BLaER1 (cell line): ENCODE measurements at regions not wholly inside any gene's neighbourhood (a gene's known extent, or its start where the extent isn't known, plus 50 kb on each side); places are given as distances from the start of the nearest gene placed in this dataset.

Experiments used
- H3K27ac ChIP-seq: shearing (Covaris generic); formaldehyde crosslinking; 2 replicates; pipeline ENCODE4 v1.8.1; 2022
- H3K27me3 ChIP-seq: shearing (Covaris generic); formaldehyde crosslinking; 2 replicates; pipeline ENCODE4 v1.8.1; 2022
- H3K36me3 ChIP-seq: shearing (Covaris generic); formaldehyde crosslinking; 2 replicates; pipeline ENCODE4 v1.8.1; 2022
- H3K4me1 ChIP-seq: shearing (Covaris generic); formaldehyde crosslinking; 2 replicates; pipeline ENCODE4 v1.8.1; 2022
- H3K4me2 ChIP-seq: shearing (Covaris generic); formaldehyde crosslinking; 2 replicates; pipeline ENCODE4 v1.8.1; 2022
- H3K4me3 ChIP-seq: shearing (Covaris generic); formaldehyde crosslinking; 2 replicates; pipeline ENCODE4 v1.8.1; 2022
- H3K9ac ChIP-seq: shearing (Covaris generic); formaldehyde crosslinking; 2 replicates; pipeline ENCODE4 v1.8.1; 2022
- H3K9me3 ChIP-seq: shearing (Covaris generic); formaldehyde crosslinking; 2 replicates; pipeline ENCODE4 v1.8.1; 2022
- H4K20me1 ChIP-seq: shearing (Covaris generic); formaldehyde crosslinking; 2 replicates; pipeline ENCODE4 v1.8.1; 2022
- Cebpa-rat ChIP-seq: shearing (Covaris generic); IDR thresholded peaks from 2 replicates; pipeline ENCODE4 v1.8.1; 2022

GRCh38 chr6:93964321-93964720, 545.0 kb upstream of the EPHA7 start:
- Histone ChIP-seq H3K4me3 (no peak overlapping the region), H3K4me2 (no peak overlapping the region), H4K20me1 (no peaks in the 10 kb centered on the region), H3K9ac (no peak overlapping the region), H3K36me3 (no peaks in the 10 kb centered on the region), H3K4me1 (no peaks in the 10 kb centered on the region), H3K27ac (no peak overlapping the region), H3K9me3 (no peaks in the 10 kb centered on the region), H3K27me3 (no peaks in the 10 kb centered on the region)
- no peak for TF ChIP-seq Cebpa-rat

- Histone ChIP-seq H4K20me1 (no peaks in the 10 kb centered on the region), H3K4me2 (no peak overlapping the region), H3K4me3 (no peak overlapping the region), H3K27ac (no peak overlapping the region), H3K9ac (no peak overlapping the region), H3K27me3 (no peaks in the 10 kb centered on the region), H3K9me3 (no peaks in the 10 kb centered on the region), H3K4me1 (no peaks in the 10 kb centered on the region), H3K36me3 (no peaks in the 10 kb centered on the region)
- no peak for TF ChIP-seq Cebpa-rat
These were observed 543.2 kb upstream of the EPHA7 start for GRCh38 chr6:93962566-93962965.

- no peak for TF ChIP-seq Cebpa-rat
These were observed 535.2 kb upstream of the EPHA7 start for GRCh38 chr6:93954584-93954983.

GRCh38 chr6:93943661-93944060, 524.3 kb upstream of the EPHA7 start:
- Histone ChIP-seq H3K36me3 (no peaks in the 10 kb centered on the region), H3K9ac (no peak overlapping the region), H3K27ac (no peak overlapping the region), H3K4me3 (no peak overlapping the region), H3K27me3 (no peaks in the 10 kb centered on the region), H3K9me3 (no peaks in the 10 kb centered on the region), H3K4me1 (no peaks in the 10 kb centered on the region), H4K20me1 (no peaks in the 10 kb centered on the region), H3K4me2 (no peak overlapping the region)
- TF ChIP-seq Cebpa-rat: no peak

More at GRCh38 chr6:93954584-93954983, 535.2 kb upstream of the EPHA7 start:
- Histone ChIP-seq H3K4me1 (no peaks in the 10 kb centered on the region), H4K20me1 (no peaks in the 10 kb centered on the region), H3K9ac (no peak overlapping the region), H3K27ac (no peak overlapping the region), H3K36me3 (no peaks in the 10 kb centered on the region), H3K27me3 (no peaks in the 10 kb centered on the region), H3K4me3 (no peak overlapping the region), H3K9me3 (no peaks in the 10 kb centered on the region), H3K4me2 (no peak overlapping the region)

- no peaks in the 10 kb centered on the region for H4K20me1 ChIP-seq
- H3K4me3 ChIP-seq: no peak overlapping the region
- H3K4me1 ChIP-seq: no peaks in the 10 kb centered on the region
- H3K27me3 ChIP-seq: no peaks in the 10 kb centered on the region
- H3K9me3 ChIP-seq: no peaks in the 10 kb centered on the region
- H3K36me3 ChIP-seq: no peaks in the 10 kb centered on the region
- no peak overlapping the region for H3K4me2 ChIP-seq
- H3K27ac ChIP-seq: no peak overlapping the region
- TF ChIP-seq Cebpa-rat: no peak
- H3K9ac ChIP-seq: no peak overlapping the region
These were observed 521.0 kb upstream of the EPHA7 start for GRCh38 chr6:93940381-93940780.

GRCh38 chr6:93932175-93932574, 512.8 kb upstream of the EPHA7 start:
- TF ChIP-seq Cebpa-rat: no peak
- Histone ChIP-seq H4K20me1 (no peaks in the 10 kb centered on the region), H3K4me1 (no peaks in the 10 kb centered on the region), H3K36me3 (no peaks in the 10 kb centered on the region), H3K9ac (no peak overlapping the region), H3K9me3 (no peaks in the 10 kb centered on the region), H3K27ac (no peak overlapping the region), H3K4me3 (no peak overlapping the region), H3K4me2 (no peak overlapping the region), H3K27me3 (no peaks in the 10 kb centered on the region)

GRCh38 chr6:93927731-93928130, 508.4 kb upstream of the EPHA7 start:
- Histone ChIP-seq H3K9ac (no peak overlapping the region), H3K27me3 (no peaks in the 10 kb centered on the region), H4K20me1 (no peaks in the 10 kb centered on the region), H3K4me2 (no peak overlapping the region), H3K4me3 (no peak overlapping the region), H3K4me1 (no peaks in the 10 kb centered on the region), H3K27ac (no peak overlapping the region), H3K36me3 (no peaks in the 10 kb centered on the region), H3K9me3 (no peaks in the 10 kb centered on the region)
- TF ChIP-seq Cebpa-rat: no peak

- Histone ChIP-seq H3K27ac (no peak overlapping the region), H3K4me1 (no peaks in the 10 kb centered on the region), H4K20me1 (no peaks in the 10 kb centered on the region), H3K27me3 (no peaks in the 10 kb centered on the region), H3K4me3 (no peak overlapping the region), H3K9ac (no peak overlapping the region), H3K9me3 (no peaks in the 10 kb centered on the region), H3K4me2 (no peak overlapping the region), H3K36me3 (no peaks in the 10 kb centered on the region)
- no peak for TF ChIP-seq Cebpa-rat
These were observed 500.0 kb upstream of the EPHA7 start for GRCh38 chr6:93919365-93919764.

GRCh38 chr6:93918258-93918657, 498.9 kb upstream of the EPHA7 start:
- no peaks in the 10 kb centered on the region for H4K20me1 ChIP-seq
- no peak for TF ChIP-seq Cebpa-rat
- H3K4me2 ChIP-seq: no peak overlapping the region
- H3K27me3 ChIP-seq: no peaks in the 10 kb centered on the region
- no peaks in the 10 kb centered on the region for H3K4me1 ChIP-seq
- H3K27ac ChIP-seq: no peak overlapping the region
- no peaks in the 10 kb centered on the region for H3K36me3 ChIP-seq
- no peak overlapping the region for H3K4me3 ChIP-seq
- H3K9ac ChIP-seq: no peak overlapping the region
- no peaks in the 10 kb centered on the region for H3K9me3 ChIP-seq

GRCh38 chr6:93917216-93917615, 497.9 kb upstream of the EPHA7 start:
- Histone ChIP-seq H3K4me3 (no peak overlapping the region), H3K27ac (no peak overlapping the region), H3K4me1 (no peaks in the 10 kb centered on the region), H4K20me1 (no peaks in the 10 kb centered on the region), H3K36me3 (no peaks in the 10 kb centered on the region), H3K9ac (no peak overlapping the region), H3K9me3 (no peaks in the 10 kb centered on the region), H3K4me2 (no peak overlapping the region), H3K27me3 (no peaks in the 10 kb centered on the region)
- no peak for TF ChIP-seq Cebpa-rat

GRCh38 chr6:93916716-93917115, 497.4 kb upstream of the EPHA7 start:
- H3K4me1 ChIP-seq: no peaks in the 10 kb centered on the region
- H3K9ac ChIP-seq: no peak overlapping the region
- no peak overlapping the region for H3K27ac ChIP-seq
- H3K9me3 ChIP-seq: no peaks in the 10 kb centered on the region
- H4K20me1 ChIP-seq: no peaks in the 10 kb centered on the region
- no peaks in the 10 kb centered on the region for H3K27me3 ChIP-seq
- no peak for TF ChIP-seq Cebpa-rat
- no peaks in the 10 kb centered on the region for H3K36me3 ChIP-seq
- H3K4me3 ChIP-seq: no peak overlapping the region
- H3K4me2 ChIP-seq: no peak overlapping the region
